Body of pancreas (tissue), 4 donors: ENCODE measurements at regions not wholly inside any gene's neighbourhood (a gene's known extent, or its start where the extent isn't known, plus 50 kb on each side); places are given as distances from the start of the nearest gene placed in this dataset.

Experiments
- ATAC-seq: fragments of 150-250 bp; one replicate; pipeline ENCODE4 v1.9.1; 2016
- DNase-seq, 4 donors: peaks; one replicate each; pipeline ENCODE4 v3.0.0-alpha.2; 2019
- H3K27ac ChIP-seq, 4 donors: fragments of 200-600 bp; sonication (generic); 1 replicate in 3 of 4; 2 replicates in 1 of 4; pipeline versions ENCODE4 v1.5.1 to v1.6.1; 2016 to 2019; ENCODE audit warnings: mild to moderate bottlenecking in 1 of 4, mixed read lengths in 1 of 4, moderate library complexity in 1 of 4
- H3K27me3 ChIP-seq, 2 donors: fragments of 200-600 bp; sonication (generic); one replicate each; pipeline ENCODE4 v1.6.0; 2016; ENCODE audit warnings: mild to moderate bottlenecking in 1 of 2
- H3K36me3 ChIP-seq, 2 donors: fragments of 200-600 bp; sonication (generic); replicated peaks in 1 of 2; 2 replicates each; pipeline ENCODE4 v1.5.1; 2016; ENCODE audit warnings: low read depth in 2 of 2; ENCODE audit not compliant: insufficient read depth in 1 of 2
- H3K4me1 ChIP-seq: fragments of 200-600 bp; sonication (generic); one replicate; pipeline ENCODE4 v1.6.0; 2016
- H3K4me3 ChIP-seq, 2 donors: fragments of 200-600 bp; sonication (generic); 1 replicate in 1 of 2; 2 replicates in 1 of 2; pipeline ENCODE4 v1.5.1; 2016 to 2019
- H3K9me3 ChIP-seq, 3 donors: fragments of 200-600 bp; sonication (generic); 1 replicate in 2 of 3; 2 replicates in 1 of 3; pipeline ENCODE4 v1.5.1; 2016
- CTCF ChIP-seq, 7 experiments: fragments of 450-650 bp in 4 of 7; fragments of 200-600 bp in 3 of 7; sonication (generic) in 3 of 7; IDR thresholded peaks; one replicate each; pipeline ENCODE4 v1.5.1; 2016 to 2019; ENCODE audit warnings: antibody characterized with exemption in 7 of 7
- POLR2A ChIP-seq, 3 donors: fragments of 450-650 bp; IDR thresholded peaks; one replicate each; pipeline ENCODE4 v1.6.1; 2016; ENCODE audit warnings: antibody characterized with exemption in 3 of 3, mild to moderate bottlenecking in 2 of 3
- WGBS, 2 donors: methylation state at CpG; one replicate each; pipeline ENCODE4 v1.1.5; 2017; 5-methylcytosine and 5-hydroxymethylcytosine counted together
- intact Hi-C: fragments of 100-400 bp; cut with DNase I; formaldehyde crosslinking; loops from one replicate; pipeline ENCODE4 v1.15.1; 2023

- no peak overlapping the region for H3K4me3 ChIP-seq
- H3K27me3 ChIP-seq: no peaks in the 10 kb centered on the region
- H3K36me3 ChIP-seq: no peaks in the 10 kb centered on the region
- intact Hi-C loops: no loop called here
- no peak for ATAC-seq
- DNase-seq: no peak
- WGBS, 2 donors: 59 to 81% methylated on average over 3 of the region's 3 CpGs
- H3K4me1 ChIP-seq: no peaks in the 10 kb centered on the region
- TF ChIP-seq POLR2A (IDR thresholded peaks at IDR 0.05) (no peak), CTCF (IDR thresholded peaks at IDR 0.05) (no peak)
- no peak overlapping the region for H3K27ac ChIP-seq
- no peaks in the 10 kb centered on the region for H3K9me3 ChIP-seq
Observed at GRCh38 chr6:51060262-51060762, 241.6 kb downstream of the TFAP2B start.

GRCh38 chr6:51062166-51062722 lies 243.6 kb downstream of the TFAP2B start:
- DNase-seq (no peak), ATAC-seq (no peak)
- Histone ChIP-seq H3K9me3 (no peaks in the 10 kb centered on the region), H3K36me3 (no peaks in the 10 kb centered on the region), H3K4me3 (no peak overlapping the region), H3K4me1 (no peaks in the 10 kb centered on the region), H3K27me3 (no peaks in the 10 kb centered on the region), H3K27ac (no peak overlapping the region)
- no peak for TF ChIP-seq POLR2A (IDR thresholded peaks at IDR 0.05)
- TF ChIP-seq CTCF (IDR thresholded peaks at IDR 0.05): no peak
- intact Hi-C loops: no loop called here
- WGBS, 2 donors: 40 to 47% methylated on average over 3 of the region's 3 CpGs

- intact Hi-C loops: no loop called here
- no peak for DNase-seq
Observed at GRCh38 chr6:51077821-51078518, 259.3 kb downstream of the TFAP2B start.

GRCh38 chr6:51090343-51090742 lies 271.7 kb downstream of the TFAP2B start:
- H3K27me3 ChIP-seq: no peaks in the 10 kb centered on the region
- no peaks in the 10 kb centered on the region for H3K9me3 ChIP-seq
- no peaks in the 10 kb centered on the region for H3K4me1 ChIP-seq
- ATAC-seq (no peak), DNase-seq (no peak)
- TF ChIP-seq CTCF (IDR thresholded peaks at IDR 0.05) (no peak), POLR2A (IDR thresholded peaks at IDR 0.05) (no peak)
- no peaks in the 10 kb centered on the region for H3K36me3 ChIP-seq
- intact Hi-C loops: no loop called here
- H3K4me3 ChIP-seq: no peak overlapping the region
- no peak overlapping the region for H3K27ac ChIP-seq

More at GRCh38 chr6:51077821-51078518, 259.3 kb downstream of the TFAP2B start:
- H3K9me3 ChIP-seq: no peaks in the 10 kb centered on the region
- 53 to 71% methylated on average over 3 of the region's 3 CpGs for WGBS, 2 donors
- no peaks in the 10 kb centered on the region for H3K27me3 ChIP-seq
- H3K4me3 ChIP-seq: no peak overlapping the region
- TF ChIP-seq POLR2A (IDR thresholded peaks at IDR 0.05) (no peak), CTCF (IDR thresholded peaks at IDR 0.05) (no peak)
- no peaks in the 10 kb centered on the region for H3K36me3 ChIP-seq
- no peak for ATAC-seq
- no peaks in the 10 kb centered on the region for H3K4me1 ChIP-seq
- H3K27ac ChIP-seq: no peak overlapping the region

- DNase-seq (no peak), ATAC-seq (no peak)
- H3K4me1 ChIP-seq: no peaks in the 10 kb centered on the region
- H3K27ac ChIP-seq: no peak overlapping the region
- no peak overlapping the region for H3K4me3 ChIP-seq
- no peaks in the 10 kb centered on the region for H3K9me3 ChIP-seq
- H3K27me3 ChIP-seq: no peaks in the 10 kb centered on the region
- intact Hi-C loops: no loop called here
- TF ChIP-seq POLR2A (IDR thresholded peaks at IDR 0.05) (no peak), CTCF (IDR thresholded peaks at IDR 0.05) (no peak)
- H3K36me3 ChIP-seq: no peaks in the 10 kb centered on the region
- WGBS, 2 donors: 14 to 19% methylated on average over 3 of the region's 3 CpGs
Observed at GRCh38 chr6:51093871-51094270, 275.2 kb downstream of the TFAP2B start.
